ENCODE measurements at regions not wholly inside any gene's neighbourhood (a gene's known extent, or its start where the extent isn't known, plus 50 kb on each side); places are given as distances from the start of the nearest gene placed in this dataset.

DNA sequence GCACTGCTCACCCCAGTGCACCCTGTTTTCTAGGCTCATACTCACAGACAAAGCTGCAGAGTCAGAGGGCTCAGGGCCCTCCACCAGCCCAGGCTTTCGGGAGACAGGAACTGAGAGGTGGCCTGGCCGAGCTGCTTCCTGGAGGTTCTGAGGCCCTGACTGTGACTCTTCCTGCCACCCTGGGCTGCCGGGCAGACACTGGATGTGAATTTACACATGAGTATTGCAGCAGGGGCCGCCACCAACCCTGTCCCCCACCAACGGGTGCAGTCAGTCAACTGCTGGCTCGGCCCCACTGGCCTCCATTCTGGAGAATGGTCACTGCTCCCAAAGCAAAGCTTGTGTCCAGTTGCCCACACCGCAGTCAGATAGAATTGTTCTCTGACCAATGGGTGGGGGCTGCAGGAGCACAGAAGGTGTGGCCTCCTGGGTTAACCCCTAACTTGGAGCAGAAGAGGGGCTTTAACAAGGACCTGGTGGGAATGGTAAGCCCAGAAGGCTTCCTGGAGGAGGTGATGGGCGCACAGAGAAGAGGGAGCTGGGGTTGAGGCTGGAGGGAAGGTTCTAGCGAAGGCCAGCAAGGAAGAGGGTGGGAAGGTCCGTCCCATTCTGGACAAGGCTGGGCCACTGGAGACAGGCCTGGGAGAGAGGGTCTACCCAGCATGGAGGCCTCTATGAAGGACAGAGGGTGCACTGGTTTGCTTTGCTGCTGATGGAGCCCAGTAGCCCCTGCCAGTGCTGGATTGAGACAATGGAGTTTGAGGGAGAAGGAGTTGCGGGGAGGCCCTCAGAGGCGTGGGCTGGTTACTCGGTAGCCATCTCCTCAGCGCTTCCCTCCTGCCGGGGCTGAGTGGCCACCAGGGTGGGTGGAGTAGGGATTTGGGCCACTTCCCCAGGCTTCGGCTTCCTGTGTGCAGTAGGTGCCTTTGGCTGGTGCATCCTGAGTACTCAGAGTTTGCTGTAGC lies 135.3 kb downstream of the CPZ start:
- no peak overlapping the region for H3K27ac ChIP-seq (ENCODE audit: insufficient read depth, low read depth, low read length)
- H3K4me3 ChIP-seq (replicated peaks in 1 of 3; ENCODE audit: insufficient read depth in 1 of 3, low read depth in 1 of 3, low read length in 3 of 3): no peak overlapping the region
- no peaks in the 10 kb centered on the region for H3K9me1 ChIP-seq (replicated peaks; ENCODE audit: control insufficient read depth, extremely low read depth, insufficient read depth, low read length)
- dilution Hi-C loops (cut with MboI; ENCODE audit: extremely low pct_ligation_motif_present, low sequenced_read_pairs): no loop called here
- H3K9ac ChIP-seq (replicated peaks; ENCODE audit: extremely low read depth, insufficient read depth, low read length): no peak overlapping the region
- no peaks in the 10 kb centered on the region for H3K79me2 ChIP-seq (ENCODE audit: control insufficient read depth, insufficient read depth, low read length)
- no peak overlapping the region for H2AFZ ChIP-seq (ENCODE audit: low read depth, low read length)
- no peaks in the 10 kb centered on the region for H3K4me1 ChIP-seq (ENCODE audit: control insufficient read depth, extremely low read depth, insufficient read depth, low read length)
- H3K9me3 ChIP-seq (replicated peaks; ENCODE audit: control insufficient read depth, insufficient read depth, low read length): no peaks in the 10 kb centered on the region
- ChIA-PET CTCF (no interaction called here), POLR2A (no interaction called here)
- TF ChIP-seq, protein P1, sequence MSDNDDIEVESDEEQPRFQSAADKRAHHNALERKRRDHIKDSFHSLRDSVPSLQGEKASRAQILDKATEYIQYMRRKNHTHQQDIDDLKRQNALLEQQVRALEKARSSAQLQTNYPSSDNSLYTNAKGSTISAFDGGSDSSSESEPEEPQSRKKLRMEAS (IDR thresholded peaks at IDR 0.05; ENCODE audit: insufficient read depth, insufficient read length): no peak
- no peak for TF ChIP-seq JUN (IDR thresholded peaks at IDR 0.05; ENCODE audit: borderline replicate concordance, insufficient read depth, insufficient read length, low read depth)
- TF ChIP-seq CTCF (IDR thresholded peaks at IDR 0.05; ENCODE audit: extremely low read depth in 1 of 2, insufficient read depth in 1 of 2, low read depth in 1 of 2, low read length in 2 of 2): no peak
- no peak for TF ChIP-seq POLR2A (IDR thresholded peaks at IDR 0.05; ENCODE audit: low read depth, low read length)
- FAIRE-seq (no peak), DNase-seq (ENCODE audit: low read depth, low spot score) (no peak)
- H4K20me1 ChIP-seq (replicated peaks; ENCODE audit: control insufficient read depth, extremely low read depth, insufficient read depth, low read length): no peaks in the 10 kb centered on the region
- intact Hi-C loops (cut with micrococcal nuclease): no loop called here
- H3K4me2 ChIP-seq (ENCODE audit: insufficient read depth, low read length): no peak overlapping the region
- no TSS peak for BruUV-seq (replicated peaks)
- no peaks in the 10 kb centered on the region for H3K27me3 ChIP-seq (ENCODE audit: control insufficient read depth in 2 of 2, insufficient read depth in 2 of 2, low read length in 2 of 2)
- no peaks in the 10 kb centered on the region for H3K36me3 ChIP-seq (ENCODE audit: control insufficient read depth in 2 of 2, extremely low read depth in 1 of 2, insufficient read depth in 2 of 2, low read length in 2 of 2)

DNA sequence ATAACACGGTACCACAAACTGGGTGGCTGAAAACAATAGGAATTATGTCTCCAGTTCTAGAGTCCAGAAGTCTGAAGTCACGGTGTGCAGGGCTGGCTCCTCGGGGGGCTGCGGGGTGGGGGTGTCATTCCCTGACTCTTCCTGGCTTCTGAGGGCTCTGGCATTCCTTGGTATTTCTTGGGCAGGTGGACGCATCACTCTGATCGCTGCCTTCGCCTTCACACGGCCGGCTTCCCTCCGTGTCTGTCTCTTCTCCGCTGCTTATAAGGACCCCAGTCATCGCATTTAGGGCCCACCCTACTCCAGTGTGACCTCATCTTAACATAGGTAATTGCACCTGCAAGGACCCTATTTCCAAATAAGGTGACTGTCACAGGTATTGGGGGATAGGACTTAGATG lies 134.6 kb downstream of the CPZ start:
- Histone ChIP-seq H3K27me3 (ENCODE audit: control insufficient read depth in 2 of 2, insufficient read depth in 2 of 2, low read length in 2 of 2) (no peaks in the 10 kb centered on the region), H3K79me2 (ENCODE audit: control insufficient read depth, insufficient read depth, low read length) (no peaks in the 10 kb centered on the region), H4K20me1 (replicated peaks; ENCODE audit: control insufficient read depth, extremely low read depth, insufficient read depth, low read length) (no peaks in the 10 kb centered on the region), H2AFZ (ENCODE audit: low read depth, low read length) (no peak overlapping the region), H3K27ac (ENCODE audit: insufficient read depth, low read depth, low read length) (no peak overlapping the region), H3K9me1 (replicated peaks; ENCODE audit: control insufficient read depth, extremely low read depth, insufficient read depth, low read length) (no peaks in the 10 kb centered on the region), H3K9ac (replicated peaks; ENCODE audit: extremely low read depth, insufficient read depth, low read length) (no peak overlapping the region), H3K36me3 (ENCODE audit: control insufficient read depth in 2 of 2, extremely low read depth in 1 of 2, insufficient read depth in 2 of 2, low read length in 2 of 2) (no peaks in the 10 kb centered on the region), H3K9me3 (replicated peaks; ENCODE audit: control insufficient read depth, insufficient read depth, low read length) (no peaks in the 10 kb centered on the region), H3K4me1 (ENCODE audit: control insufficient read depth, extremely low read depth, insufficient read depth, low read length) (no peaks in the 10 kb centered on the region), H3K4me3 (replicated peaks in 1 of 3; ENCODE audit: insufficient read depth in 1 of 3, low read depth in 1 of 3, low read length in 3 of 3) (no peak overlapping the region), H3K4me2 (ENCODE audit: insufficient read depth, low read length) (no peak overlapping the region)
- CTCF ChIA-PET: no interaction called here
- no peak for DNase-seq (ENCODE audit: low read depth, low spot score)
- dilution Hi-C loops (cut with MboI; ENCODE audit: extremely low pct_ligation_motif_present, low sequenced_read_pairs) (no loop called here), intact Hi-C loops (cut with micrococcal nuclease) (no loop called here)
- BruUV-seq (replicated peaks): no TSS peak
- no peak for FAIRE-seq
- POLR2A ChIA-PET: no interaction called here
- TF ChIP-seq JUN (IDR thresholded peaks at IDR 0.05; ENCODE audit: borderline replicate concordance, insufficient read depth, insufficient read length, low read depth) (no peak), MYC (IDR thresholded peaks at IDR 0.05; ENCODE audit: low read depth, low read length) (no peak), EZH2 (IDR thresholded peaks at IDR 0.05; ENCODE audit: borderline replicate concordance, low read depth, low read length, severe bottlenecking) (no peak), GATA2 (IDR thresholded peaks at IDR 0.05; ENCODE audit: insufficient read depth, insufficient read length, low read depth, low read length) (no peak)
- TF ChIP-seq, protein P1 (IDR thresholded peaks at IDR 0.05; ENCODE audit: insufficient read depth, insufficient read length): no peak
